Retinal pigment epithelial cell (primary cell): ENCODE measurements at regions not wholly inside any gene's neighbourhood (a gene's known extent, or its start where the extent isn't known, plus 50 kb on each side); places are given as distances from the start of the nearest gene placed in this dataset.
"Not testable (repeated sequence)": the region's sequence is repeated elsewhere in the genome, so short reads cannot be mapped to it uniquely, and the experiment has no call there.

Experiments
- DNase-seq: peaks from one replicate; pipeline ENCODE4 v3.0.0-alpha.2; 2010; ENCODE audit warnings: low read depth
- H3K4me3 ChIP-seq: 2 replicates; pipeline ENCODE4 v1.5.1; 2011; ENCODE audit warnings: mild to moderate bottlenecking, low read length, control low read depth, moderate library complexity
- CTCF ChIP-seq: conservative IDR thresholded peaks from 2 replicates; pipeline ENCODE4 v1.5.1; 2011; ENCODE audit warnings: low read depth, low read length, control low read depth, inconsistent platforms

GRCh38 chr2:195257979-195258378, 399.0 kb upstream of the SLC39A10 start:
- no peak for TF ChIP-seq CTCF
- no peak overlapping the region for H3K4me3 ChIP-seq
- DNase-seq: no peak

GRCh38 chr2:195252018-195252417, 405.0 kb upstream of the SLC39A10 start:
- TF ChIP-seq CTCF: no peak
- H3K4me3 ChIP-seq: no peak overlapping the region
- no peak for DNase-seq

- DNase-seq: no peak
- TF ChIP-seq CTCF: no peak
- no peak overlapping the region for H3K4me3 ChIP-seq
Measured at GRCh38 chr2:195251214-195251613, 405.8 kb upstream of the SLC39A10 start.

GRCh38 chr2:195238826-195239225, 418.2 kb upstream of the SLC39A10 start:
- TF ChIP-seq CTCF: no peak
- no peak overlapping the region for H3K4me3 ChIP-seq
- DNase-seq: no peak

- H3K4me3 ChIP-seq: no peak overlapping the region
- TF ChIP-seq CTCF: no peak
- no peak for DNase-seq
Measured at GRCh38 chr2:195238379-195238778, 418.6 kb upstream of the SLC39A10 start.

- not testable (repeated sequence) for DNase-seq, H3K4me3 ChIP-seq
Measured at GRCh38 chr2:195228547-195228946, 428.5 kb upstream of the SLC39A10 start.

GRCh38 chr2:195214072-195214471, 443.0 kb upstream of the SLC39A10 start:
- no peak overlapping the region for H3K4me3 ChIP-seq
- TF ChIP-seq CTCF: no peak
- DNase-seq: no peak

GRCh38 chr2:195212586-195212985, 444.4 kb upstream of the SLC39A10 start:
- no peak for DNase-seq
- no peak overlapping the region for H3K4me3 ChIP-seq
- TF ChIP-seq CTCF: no peak
